Caco-2 (cell line): ENCODE measurements at regions not wholly inside any gene's neighbourhood (a gene's known extent, or its start where the extent isn't known, plus 50 kb on each side); places are given as distances from the start of the nearest gene placed in this dataset.

Experiments
- BruUV-seq: library from RNA; stranded (reverse); fragments of 400-500 nt; replicated peaks from 2 replicates; lab custom pipeline; 2021; lab: Mats Ljungman, UMichigan
- CTCF ChIA-PET: fragments of 300-600 bp; sonication (Branson Sonifier 250); formaldehyde crosslinking; loops from one replicate; lab custom pipeline; 2022; ENCODE audit warnings: antibody characterized with exemption; lab: Charles Lee
- POLR2A ChIA-PET: fragments of 300-600 bp; sonication (Branson Sonifier 250); formaldehyde crosslinking; loops from one replicate; lab custom pipeline; 2022; ENCODE audit warnings: antibody characterized with exemption; lab: Charles Lee
- DNase-seq, 2 experiments: peaks; one replicate each; pipeline versions ENCODE4 v3.0.0 to v3.0.0-alpha.2; 2020 to 2022
- H3K27me3 ChIP-seq: replicated peaks from 2 replicates; pipeline ENCODE4 v1.6.0; 2011; ENCODE audit warnings: low read length; ENCODE audit not compliant: control insufficient read depth, insufficient read depth
- H3K36me3 ChIP-seq: 2 replicates; pipeline ENCODE4 v1.5.1; 2011; ENCODE audit warnings: low read length; ENCODE audit not compliant: control insufficient read depth, insufficient read depth
- H3K4me1 ChIP-seq: fragments of 250-450 bp; sonication (Bioruptor Pico); 2 replicates; pipeline ENCODE4 v1.5.1; 2020; ENCODE audit warnings: mild to moderate bottlenecking
- H3K4me3 ChIP-seq: 2 replicates; pipeline ENCODE4 v1.5.1; 2011; ENCODE audit warnings: low read depth, mild to moderate bottlenecking, control low read depth, low read length
- H3K9me3 ChIP-seq: fragments of 250-450 bp; sonication (Bioruptor Pico); 2 replicates; pipeline ENCODE4 v1.5.1; 2020; ENCODE audit warnings: mild to moderate bottlenecking, moderate library complexity
- H3K27ac Mint-ChIP-seq: one replicate; pipeline ENCODE4 v1.8.0; 2022; ENCODE audit warnings: mixed read lengths; ENCODE audit not compliant: unreplicated experiment
- H3K27me3 Mint-ChIP-seq: one replicate; pipeline ENCODE4 v1.8.0; 2022; ENCODE audit warnings: mixed read lengths; ENCODE audit not compliant: insufficient read depth, unreplicated experiment
- H3K36me3 Mint-ChIP-seq: one replicate; pipeline ENCODE4 v1.8.0; 2022; ENCODE audit warnings: mild to moderate bottlenecking, mixed read lengths; ENCODE audit not compliant: insufficient read depth, unreplicated experiment
- H3K4me1 Mint-ChIP-seq: one replicate; pipeline ENCODE4 v1.8.0; 2022; ENCODE audit warnings: low read depth, mixed read lengths; ENCODE audit not compliant: unreplicated experiment
- H3K4me3 Mint-ChIP-seq: one replicate; pipeline ENCODE4 v1.8.0; 2022; ENCODE audit warnings: mild to moderate bottlenecking, moderate library complexity, mixed read lengths; ENCODE audit not compliant: unreplicated experiment
- H3K9me3 Mint-ChIP-seq: one replicate; pipeline ENCODE4 v1.8.0; 2022; ENCODE audit warnings: mixed read lengths; ENCODE audit not compliant: unreplicated experiment
- CTCF ChIP-seq, 2 experiments: fragments of 200-600 bp in 1 of 2; IDR thresholded peaks; 1 replicate in 1 of 2; 2 replicates in 1 of 2; pipeline versions ENCODE4 v1.5.1 to v1.8.0; 2011 to 2022; ENCODE audit warnings: antibody characterized with exemption in 1 of 2, control low read depth in 1 of 2, inconsistent platforms in 1 of 2, low read depth in 1 of 2, low read length in 1 of 2, mild to moderate bottlenecking in 1 of 2, moderate library complexity in 1 of 2; ENCODE audit not compliant: insufficient read depth in 1 of 2, severe bottlenecking in 1 of 2, unreplicated experiment in 1 of 2
- intact Hi-C: fragments of 100-400 bp; cut with micrococcal nuclease; formaldehyde crosslinking; loops from one replicate; pipeline ENCODE4 v1.10.0; 2022; ENCODE audit not compliant: unreplicated experiment

- no peak overlapping the region for H3K4me3 Mint-ChIP-seq
- H3K9me3 ChIP-seq: no peaks in the 10 kb centered on the region
- H3K27ac Mint-ChIP-seq: no peak overlapping the region
- CTCF ChIA-PET: no interaction called here
- no peaks in the 10 kb centered on the region for H3K4me1 ChIP-seq
- peaks cover 3% of the 10 kb centered on the region for H3K27me3 Mint-ChIP-seq
- TF ChIP-seq CTCF (IDR thresholded peaks at IDR 0.05; ENCODE audit: insufficient read depth in 1 of 2, low read depth in 1 of 2, low read length in 1 of 2, severe bottlenecking in 1 of 2, unreplicated experiment in 1 of 2): no peak
- H3K4me3 ChIP-seq: no peak overlapping the region
- no peaks in the 10 kb centered on the region for H3K36me3 ChIP-seq
- intact Hi-C loops: no loop called here
- no peaks in the 10 kb centered on the region for H3K4me1 Mint-ChIP-seq
- no peaks in the 10 kb centered on the region for H3K36me3 Mint-ChIP-seq
- POLR2A ChIA-PET: no interaction called here
- no peaks in the 10 kb centered on the region for H3K9me3 Mint-ChIP-seq
- BruUV-seq: no TSS peak
- DNase-seq: no peak
- H3K27me3 ChIP-seq: no peaks in the 10 kb centered on the region
Measured at GRCh38 chr16:5769513-5769912, 671.9 kb upstream of the EEF2KMT start.

DNA sequence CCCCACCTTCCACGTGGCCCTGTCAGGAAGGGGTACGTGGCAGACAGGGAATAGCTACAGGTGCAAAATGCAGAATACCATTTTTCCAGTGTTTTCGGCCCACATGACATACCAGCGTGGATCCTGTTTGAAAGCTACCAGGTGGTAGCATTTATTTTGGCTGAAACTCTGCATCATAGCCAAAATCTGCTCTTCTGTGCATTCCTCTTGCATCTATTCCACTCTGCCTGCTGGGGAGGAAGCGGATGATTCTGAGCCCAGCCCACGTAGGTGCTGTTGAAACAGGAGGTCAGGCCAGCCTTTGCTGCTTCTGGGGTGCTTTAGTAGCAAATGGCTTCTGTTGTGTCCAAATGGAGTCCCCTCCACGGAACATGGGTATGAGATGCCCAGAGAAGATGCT lies 670.9 kb upstream of the EEF2KMT start:
- Mint-ChIP-seq H3K4me3 (no peak overlapping the region), H3K36me3 (no peaks in the 10 kb centered on the region), H3K9me3 (no peaks in the 10 kb centered on the region), H3K27me3 (peaks cover 6% of the 10 kb centered on the region), H3K4me1 (no peaks in the 10 kb centered on the region), H3K27ac (no peak overlapping the region)
- Histone ChIP-seq H3K36me3 (no peaks in the 10 kb centered on the region), H3K4me1 (no peaks in the 10 kb centered on the region), H3K4me3 (no peak overlapping the region), H3K9me3 (no peaks in the 10 kb centered on the region), H3K27me3 (no peaks in the 10 kb centered on the region)
- intact Hi-C loops: no loop called here
- CTCF ChIA-PET: no interaction called here
- POLR2A ChIA-PET: no interaction called here
- DNase-seq: no peak
- no TSS peak for BruUV-seq
- TF ChIP-seq CTCF (IDR thresholded peaks at IDR 0.05; ENCODE audit: insufficient read depth in 1 of 2, low read depth in 1 of 2, low read length in 1 of 2, severe bottlenecking in 1 of 2, unreplicated experiment in 1 of 2): no peak

GRCh38 chr16:5763176-5763575 lies 665.6 kb upstream of the EEF2KMT start:
- BruUV-seq: no TSS peak
- no peaks in the 10 kb centered on the region for H3K4me1 ChIP-seq
- intact Hi-C loops: no loop called here
- no peaks in the 10 kb centered on the region for H3K9me3 ChIP-seq
- Mint-ChIP-seq H3K9me3 (no peaks in the 10 kb centered on the region), H3K27me3 (peaks cover 19% of the 10 kb centered on the region), H3K4me3 (no peak overlapping the region), H3K27ac (no peak overlapping the region), H3K4me1 (no peaks in the 10 kb centered on the region), H3K36me3 (no peaks in the 10 kb centered on the region)
- ChIA-PET POLR2A (no interaction called here), CTCF (no interaction called here)
- H3K36me3 ChIP-seq: no peaks in the 10 kb centered on the region
- no peak for DNase-seq
- no peak for TF ChIP-seq CTCF (IDR thresholded peaks at IDR 0.05; ENCODE audit: insufficient read depth in 1 of 2, low read depth in 1 of 2, low read length in 1 of 2, severe bottlenecking in 1 of 2, unreplicated experiment in 1 of 2)
- no peaks in the 10 kb centered on the region for H3K27me3 ChIP-seq
- H3K4me3 ChIP-seq: no peak overlapping the region
